Effector memory CD8-positive, alpha-beta T cell (primary cell): ENCODE measurements at regions not wholly inside any gene's neighbourhood (a gene's known extent, or its start where the extent isn't known, plus 50 kb on each side); places are given as distances from the start of the nearest gene placed in this dataset.
A peak's percentile ranks its signal among the peaks of the same experiment; 100 is the strongest.
"Not testable (repeated sequence)": the region's sequence is repeated elsewhere in the genome, so short reads cannot be mapped to it uniquely, and the experiment has no call there.

Experiments
- ATAC-seq: fragments of 150-1000 bp; cut with Tn5 transposase; replicated peaks from 2 replicates; pipeline ENCODE4 v1.10.0; 2021; ENCODE audit warnings: mild to moderate bottlenecking, moderate library complexity
- DNase-seq, 3 experiments: peaks; one replicate each; pipeline ENCODE4 v3.0.0; 2021
- H3K27ac Mint-ChIP-seq, 2 donors: one replicate each; pipeline ENCODE4 v1.8.0; 2022; ENCODE audit warnings: mild to moderate bottlenecking in 2 of 2, mixed read lengths in 2 of 2, moderate library complexity in 2 of 2
- H3K27me3 Mint-ChIP-seq, 2 donors: one replicate each; pipeline ENCODE4 v1.8.0; 2022; ENCODE audit warnings: mixed read lengths in 2 of 2
- H3K36me3 Mint-ChIP-seq: one replicate; pipeline ENCODE4 v1.8.0; 2022; ENCODE audit warnings: mild to moderate bottlenecking, moderate library complexity, mixed read lengths; ENCODE audit not compliant: insufficient read depth
- H3K4me1 Mint-ChIP-seq, 2 donors: one replicate each; pipeline ENCODE4 v1.8.0; 2022; ENCODE audit warnings: low read depth in 2 of 2, mixed read lengths in 2 of 2
- H3K4me3 Mint-ChIP-seq, 2 donors: one replicate each; pipeline ENCODE4 v1.8.0; 2022; ENCODE audit warnings: mild to moderate bottlenecking in 2 of 2, mixed read lengths in 2 of 2, moderate library complexity in 2 of 2
- H3K9me3 Mint-ChIP-seq, 2 donors: one replicate each; pipeline ENCODE4 v1.8.0; 2022; ENCODE audit warnings: mixed read lengths in 2 of 2

DNA sequence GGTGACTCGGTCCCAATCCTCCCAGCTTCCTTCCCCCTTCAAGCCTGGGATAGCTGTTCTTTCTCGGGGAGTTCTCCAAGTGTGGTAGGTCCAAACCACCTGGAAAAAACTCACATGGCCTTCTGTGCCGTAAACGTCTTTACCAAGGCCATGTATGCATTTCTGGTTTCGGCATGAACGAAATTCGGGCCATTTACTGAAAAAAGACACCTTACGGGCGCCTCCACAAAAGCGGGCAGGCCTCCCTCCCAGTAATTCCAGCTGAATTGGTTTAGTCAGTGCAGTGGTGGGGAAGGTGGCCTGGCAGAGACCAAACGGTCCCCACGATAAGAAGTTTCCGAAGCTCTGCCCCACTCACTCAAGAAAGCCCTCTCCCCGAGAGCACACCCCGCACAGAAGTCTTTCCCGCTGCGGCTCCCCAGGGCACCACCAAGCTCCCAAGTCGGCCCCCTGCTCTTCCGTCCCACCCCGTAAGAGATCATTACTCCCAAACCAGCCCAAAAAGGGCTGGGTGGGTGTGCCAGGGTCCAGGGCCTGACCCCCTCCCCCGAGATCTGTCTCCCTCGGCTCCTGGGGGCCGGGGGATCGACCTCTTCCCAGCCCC, 86.3 kb upstream of the MELK start:
- Mint-ChIP-seq H3K4me3 (peak overlapping the region; percentile 72 to 79), H3K9me3 (no peaks in the 10 kb centered on the region), H3K4me1 (peaks cover 45 to 54% of the 10 kb centered on the region in 2 donors), H3K27ac (peak overlapping the region; percentile 87 to 88), H3K27me3 (no peaks in the 10 kb centered on the region), H3K36me3 (peaks cover 13% of the 10 kb centered on the region)
- DNase-seq (peak in 1 of 3 experiments; percentile 12), ATAC-seq (no peak)

DNA sequence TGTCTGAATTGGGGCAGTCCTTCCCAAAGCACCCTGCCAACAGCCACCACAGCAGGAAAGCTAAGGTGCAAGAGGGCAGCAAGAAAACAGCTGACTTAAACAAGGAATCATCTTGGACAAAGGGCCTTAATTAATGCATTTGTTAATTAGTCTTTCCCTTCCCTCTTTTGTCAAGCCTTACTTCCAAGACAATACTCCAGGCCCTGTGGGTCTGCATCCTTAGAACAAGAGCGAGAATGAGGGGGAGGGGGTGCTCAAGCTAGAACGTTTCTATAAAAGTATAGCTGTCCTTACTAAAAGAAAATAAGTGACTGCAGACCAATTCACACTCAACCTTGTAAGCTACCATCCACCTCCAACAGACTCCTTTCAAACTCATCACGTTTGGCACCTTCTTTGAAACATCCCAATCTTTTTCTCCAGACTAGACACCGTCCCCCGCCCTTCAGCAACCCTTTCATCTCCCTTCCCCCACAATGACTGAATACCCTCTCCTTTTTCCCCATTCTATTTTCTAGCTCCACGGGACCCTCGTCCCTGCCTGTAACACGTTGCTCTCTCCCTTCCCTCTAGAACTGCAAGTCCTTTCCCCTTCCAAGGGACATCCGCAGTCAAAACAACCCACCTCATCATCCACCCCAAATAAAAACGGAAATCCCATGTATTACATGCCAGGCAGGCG, 85.7 kb upstream of the RNF38 start:
- ATAC-seq, result no peak

GRCh38 chr9:36484124-36484523, 84.1 kb upstream of the RNF38 start:
- H3K4me3 Mint-ChIP-seq, result no peak overlapping the region
- H3K4me1 Mint-ChIP-seq, result peaks cover 46 to 60% of the 10 kb centered on the region in 2 donors
- no peak overlapping the region for H3K27ac Mint-ChIP-seq
- ATAC-seq (no peak), DNase-seq (no peak)
- H3K36me3 Mint-ChIP-seq, result peaks cover 17% of the 10 kb centered on the region
- H3K27me3 Mint-ChIP-seq, result no peaks in the 10 kb centered on the region
- no peaks in the 10 kb centered on the region for H3K9me3 Mint-ChIP-seq

More for the DNA sequence above, 85.7 kb upstream of the RNF38 start:
- no peak for DNase-seq
- H3K27me3 Mint-ChIP-seq, result no peaks in the 10 kb centered on the region
- H3K27ac Mint-ChIP-seq, result peak overlapping the region; percentile 87 to 88
- peaks cover 17% of the 10 kb centered on the region for H3K36me3 Mint-ChIP-seq
- peak overlapping the region; percentile 72 to 79 for H3K4me3 Mint-ChIP-seq
- peaks cover 50 to 61% of the 10 kb centered on the region in 2 donors for H3K4me1 Mint-ChIP-seq
- H3K9me3 Mint-ChIP-seq, result no peaks in the 10 kb centered on the region

DNA sequence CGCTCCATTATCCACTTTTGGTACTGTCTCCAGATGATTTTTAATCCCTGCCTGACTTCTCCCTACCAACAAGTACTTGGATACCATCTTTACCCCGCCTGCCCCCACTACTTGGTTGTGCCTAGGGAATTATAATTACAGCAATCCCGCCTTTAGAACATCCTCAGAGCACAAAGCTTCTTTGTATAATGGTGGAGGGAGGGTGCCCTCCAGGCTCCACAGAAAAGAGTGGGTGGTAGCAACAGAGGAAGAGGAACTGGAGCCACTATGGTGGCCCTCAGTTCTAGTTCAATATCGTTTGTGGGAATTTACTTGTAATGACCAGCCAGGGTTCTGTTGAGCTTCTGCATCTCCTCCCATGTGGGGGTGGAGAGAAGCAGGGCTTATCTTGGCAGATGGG, 79.0 kb upstream of the RNF38 start:
- no peaks in the 10 kb centered on the region for H3K9me3 Mint-ChIP-seq
- no peaks in the 10 kb centered on the region for H3K27me3 Mint-ChIP-seq
- H3K4me1 Mint-ChIP-seq, result peaks cover 21 to 35% of the 10 kb centered on the region in 2 donors
- H3K36me3 Mint-ChIP-seq, result peaks cover 11% of the 10 kb centered on the region
- ATAC-seq, result no peak
- H3K27ac Mint-ChIP-seq, result peak overlapping the region in 1 of 2 donors; percentile 14
- no peak for DNase-seq
- no peak overlapping the region for H3K4me3 Mint-ChIP-seq

GRCh38 chr9:36471359-36471758, 71.3 kb upstream of the RNF38 start:
- Mint-ChIP-seq H3K4me1 (peaks cover 24 to 35% of the 10 kb centered on the region in 2 donors), H3K27ac (peak overlapping the region; percentile 85 to 97), H3K36me3 (peaks cover 10% of the 10 kb centered on the region), H3K9me3 (no peaks in the 10 kb centered on the region), H3K27me3 (no peaks in the 10 kb centered on the region), H3K4me3 (peak overlapping the region; percentile 73 to 90)
- ATAC-seq (no peak), DNase-seq (no peak)

DNA sequence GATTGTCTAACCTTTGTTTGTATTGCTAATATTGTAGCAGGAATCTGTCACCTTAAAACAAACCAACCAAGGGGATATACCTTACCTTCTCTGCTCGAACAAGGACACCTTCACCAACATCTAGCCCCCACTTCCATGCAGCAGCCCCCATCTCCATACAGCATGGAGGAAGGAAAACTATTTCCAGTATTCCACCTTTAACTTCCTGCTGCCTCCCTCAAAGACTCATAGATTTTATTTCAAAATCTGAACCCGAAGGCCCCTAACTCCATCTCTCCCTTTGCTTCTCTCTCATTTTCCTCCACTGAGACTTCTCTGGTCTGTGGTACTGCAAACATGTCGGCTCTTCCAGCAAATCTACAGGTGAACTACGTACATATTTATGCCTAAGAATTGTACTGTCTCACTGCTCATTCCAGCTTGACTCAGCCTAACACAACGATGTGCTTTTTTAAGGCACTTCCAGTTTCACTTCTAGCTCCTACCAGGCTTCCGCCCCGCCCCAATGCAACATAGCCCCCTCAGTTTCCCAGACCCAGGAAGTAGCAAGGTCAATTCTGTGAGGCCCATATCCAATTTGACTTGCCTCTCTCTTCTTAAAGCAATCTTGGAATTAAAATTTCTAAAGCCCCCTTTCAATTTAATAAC, 70.7 kb upstream of the RNF38 start:
- peak; percentile 97 for ATAC-seq
- Mint-ChIP-seq H3K27ac (peak overlapping the region; percentile 85 to 97), H3K4me1 (peaks cover 24 to 35% of the 10 kb centered on the region in 2 donors), H3K27me3 (no peaks in the 10 kb centered on the region), H3K36me3 (peaks cover 6% of the 10 kb centered on the region), H3K9me3 (no peaks in the 10 kb centered on the region), H3K4me3 (peak overlapping the region; percentile 73 to 90)
- DNase-seq, result peak; percentile 39 to 54 (median 46)

DNA sequence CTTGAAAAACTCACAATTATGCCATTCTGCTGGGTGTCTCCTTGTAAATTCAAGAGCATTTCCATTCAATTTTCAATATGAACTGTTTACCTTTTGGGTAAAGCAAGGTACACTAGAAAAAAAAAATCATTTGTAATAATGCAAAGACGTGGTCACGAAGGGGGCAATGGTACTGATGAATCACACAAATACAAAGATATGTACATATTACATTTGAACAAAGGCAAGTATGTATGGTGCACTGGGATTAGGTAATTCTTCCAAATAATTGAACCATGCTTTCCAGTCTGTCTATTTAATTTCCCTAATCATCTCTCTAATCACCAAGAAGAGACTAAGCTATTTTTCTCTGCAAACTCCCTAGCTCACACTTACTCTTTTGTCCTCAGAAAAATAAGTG, 63.4 kb upstream of the RNF38 start:
- H3K27me3 Mint-ChIP-seq, result no peaks in the 10 kb centered on the region
- no peak for ATAC-seq
- no peak overlapping the region for H3K27ac Mint-ChIP-seq
- H3K4me1 Mint-ChIP-seq, result peaks cover 19 to 36% of the 10 kb centered on the region in 2 donors
- H3K9me3 Mint-ChIP-seq, result no peaks in the 10 kb centered on the region
- H3K4me3 Mint-ChIP-seq, result no peak overlapping the region
- H3K36me3 Mint-ChIP-seq, result peaks cover 19% of the 10 kb centered on the region
- DNase-seq, result no peak

- Mint-ChIP-seq H3K4me1 (peaks cover 20 to 41% of the 10 kb centered on the region in 2 donors), H3K27me3 (no peaks in the 10 kb centered on the region), H3K4me3 (no peak overlapping the region), H3K36me3 (peaks cover 23% of the 10 kb centered on the region), H3K9me3 (no peaks in the 10 kb centered on the region), H3K27ac (peak overlapping the region in 1 of 2 donors; percentile 75)
- no peak for DNase-seq
- no peak for ATAC-seq
Measured at GRCh38 chr9:36462245-36462644, 62.2 kb upstream of the RNF38 start.

DNA sequence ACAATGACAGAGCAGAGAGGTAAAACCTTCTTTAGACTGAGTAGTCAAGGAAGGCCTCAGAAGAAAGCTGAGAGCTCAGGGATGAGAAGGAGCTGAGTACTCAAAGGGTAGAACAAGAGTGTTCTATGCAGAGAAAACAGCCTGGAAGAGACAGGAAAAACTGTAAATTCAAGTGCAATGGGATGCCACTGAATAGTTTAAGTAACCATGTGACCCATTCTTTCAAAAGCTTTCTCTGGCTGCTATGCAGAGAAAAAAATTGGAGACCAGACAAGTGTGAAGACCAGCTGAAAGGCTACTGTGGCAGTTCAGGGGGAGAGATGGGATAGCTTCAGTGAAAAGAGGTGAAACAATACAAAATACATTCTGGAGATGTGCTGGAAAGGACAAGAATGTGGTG, 61.3 kb upstream of the RNF38 start:
- peak overlapping the region; percentile 1 to 96 for H3K27ac Mint-ChIP-seq
- no peaks in the 10 kb centered on the region for H3K9me3 Mint-ChIP-seq
- DNase-seq, result no peak
- no peak overlapping the region for H3K4me3 Mint-ChIP-seq
- H3K36me3 Mint-ChIP-seq, result peaks cover 23% of the 10 kb centered on the region
- no peaks in the 10 kb centered on the region for H3K27me3 Mint-ChIP-seq
- H3K4me1 Mint-ChIP-seq, result peaks cover 26 to 50% of the 10 kb centered on the region in 2 donors
- no peak for ATAC-seq

DNA sequence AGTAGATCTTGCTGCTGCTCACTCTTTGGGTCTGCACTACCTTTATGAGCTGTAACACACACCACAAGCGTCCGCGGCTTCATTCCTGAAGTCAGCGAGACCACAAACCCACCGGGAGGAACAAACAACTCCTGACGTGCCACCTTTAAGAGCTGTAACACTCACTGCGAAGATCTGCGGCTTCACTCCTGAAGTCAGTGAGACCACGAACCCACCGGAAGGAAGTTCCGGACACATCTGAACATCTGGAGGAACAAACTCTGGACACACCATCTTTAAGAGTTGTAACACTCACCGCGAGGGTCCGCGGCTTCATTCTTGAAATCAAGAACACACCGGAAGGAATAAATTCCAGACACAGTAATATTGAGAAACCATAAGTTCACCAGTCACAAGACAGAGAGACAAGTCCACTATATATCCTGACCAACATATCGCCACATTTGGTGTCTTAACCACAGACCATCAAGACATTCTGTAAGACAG, 58.4 kb upstream of the RNF38 start:
- H3K27me3 Mint-ChIP-seq, H3K9me3 Mint-ChIP-seq: not testable (repeated sequence)
- ATAC-seq (peak; percentile 57), DNase-seq (peak; percentile 61 to 66 (median 61))
- peaks cover 23 to 47% of the 10 kb centered on the region in 2 donors for H3K4me1 Mint-ChIP-seq
- H3K4me3 Mint-ChIP-seq, result peak overlapping the region; percentile 77 to 79
- H3K27ac Mint-ChIP-seq, result peak overlapping the region; percentile 95 to 96
- H3K36me3 Mint-ChIP-seq, result peaks cover 24% of the 10 kb centered on the region

DNA sequence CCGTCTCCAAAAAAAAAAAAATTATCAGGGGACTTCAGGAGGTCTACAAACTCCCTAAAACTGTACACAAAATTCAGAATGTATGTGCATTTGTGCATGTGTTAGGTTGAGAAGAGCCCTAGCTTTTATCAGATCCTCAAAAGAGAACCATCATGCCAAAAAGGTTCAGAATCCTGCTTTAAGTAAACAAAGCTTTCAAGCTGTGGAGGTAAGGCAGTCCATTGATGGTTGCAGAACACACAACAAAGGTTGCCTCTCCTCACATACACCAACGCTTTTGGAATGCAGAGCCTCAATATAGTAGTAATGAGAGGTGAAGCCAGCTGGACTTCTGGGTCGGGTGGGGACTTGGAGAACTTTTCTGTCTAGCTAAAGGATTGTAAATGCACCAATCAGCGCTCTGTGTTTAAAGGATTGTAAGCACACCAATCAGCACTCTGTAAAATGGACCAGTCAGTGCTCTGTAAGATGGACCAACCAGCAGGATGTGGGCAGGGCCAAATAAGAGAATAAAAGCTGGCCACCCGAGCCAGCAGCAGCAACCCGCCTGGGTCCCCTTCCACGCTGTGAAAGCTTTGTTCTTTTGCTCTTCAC, 57.9 kb upstream of the RNF38 start:
- Mint-ChIP-seq H3K27ac (peak overlapping the region; percentile 95 to 96), H3K4me1 (peaks cover 23 to 47% of the 10 kb centered on the region in 2 donors), H3K36me3 (peaks cover 22% of the 10 kb centered on the region), H3K9me3 (no peaks in the 10 kb centered on the region), H3K27me3 (no peaks in the 10 kb centered on the region), H3K4me3 (peak overlapping the region; percentile 77 to 79)
- peak; percentile 1 for ATAC-seq
- no peak for DNase-seq

DNA sequence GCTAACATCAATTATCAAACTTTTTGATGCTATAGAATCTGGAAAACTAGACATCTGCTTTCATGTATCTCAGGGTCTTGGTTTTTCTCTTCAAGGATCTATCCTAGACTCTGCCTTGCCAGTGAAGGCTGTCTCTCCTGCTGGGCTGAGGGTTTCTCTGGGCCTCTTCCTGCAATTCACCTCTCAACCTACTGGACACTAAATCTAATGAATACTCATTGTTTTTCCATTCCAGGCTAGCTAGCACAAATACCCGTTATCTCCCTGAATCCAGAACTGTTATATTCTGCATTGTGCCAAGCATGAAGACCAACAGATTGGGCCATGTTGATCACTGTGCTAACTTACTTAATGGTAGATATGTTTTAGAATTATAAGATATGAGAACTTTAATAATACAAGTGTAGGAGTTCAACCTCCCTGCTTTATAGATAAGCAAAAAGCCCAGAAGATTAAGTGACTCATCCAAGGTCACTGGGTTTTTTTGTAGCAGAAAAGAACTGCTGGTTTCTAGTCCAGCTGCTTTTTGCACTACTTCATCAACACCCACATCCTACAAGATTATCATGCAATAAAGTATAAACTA, 56.5 kb upstream of the RNF38 start:
- peaks cover 18% of the 10 kb centered on the region for H3K36me3 Mint-ChIP-seq
- peak overlapping the region; percentile 53 to 96 for H3K27ac Mint-ChIP-seq
- peaks cover 18 to 42% of the 10 kb centered on the region in 2 donors for H3K4me1 Mint-ChIP-seq
- no peaks in the 10 kb centered on the region for H3K27me3 Mint-ChIP-seq
- H3K4me3 Mint-ChIP-seq, result peak overlapping the region; percentile 77 to 79
- ATAC-seq (no peak), DNase-seq (no peak)
- H3K9me3 Mint-ChIP-seq, result no peaks in the 10 kb centered on the region

DNA sequence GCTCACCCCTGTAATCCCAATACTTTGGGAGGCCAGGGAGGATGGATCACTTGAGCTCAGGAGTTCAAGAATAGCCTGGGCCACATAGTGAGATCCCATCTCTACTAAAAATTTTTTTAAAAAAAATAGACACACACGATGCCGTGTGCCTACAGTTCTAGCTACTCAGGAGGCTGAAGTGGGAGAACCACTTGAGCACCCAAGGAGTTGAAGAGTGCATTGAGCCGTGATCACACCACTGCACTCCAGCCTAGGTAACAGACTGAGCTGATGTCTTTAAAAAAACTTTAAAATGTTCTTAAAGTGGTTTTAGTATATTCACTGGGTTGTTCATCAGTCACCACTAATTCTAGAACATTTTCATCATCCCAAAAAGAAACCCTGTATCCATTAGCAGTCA, 51.9 kb upstream of the RNF38 start:
- peaks cover 3% of the 10 kb centered on the region for H3K36me3 Mint-ChIP-seq
- no peak overlapping the region for H3K4me3 Mint-ChIP-seq
- no peak for ATAC-seq
- DNase-seq, result no peak
- H3K27ac Mint-ChIP-seq, result peak overlapping the region in 1 of 2 donors; percentile 26
- no peaks in the 10 kb centered on the region for H3K27me3 Mint-ChIP-seq
- peaks cover 7 to 33% of the 10 kb centered on the region in 2 donors for H3K4me1 Mint-ChIP-seq
- H3K9me3 Mint-ChIP-seq, result no peaks in the 10 kb centered on the region
